ENCODE measurements at regions not wholly inside any gene's neighbourhood (a gene's known extent, or its start where the extent isn't known, plus 50 kb on each side); places are given as distances from the start of the nearest gene placed in this dataset.
"Not testable (repeated sequence)": the region's sequence is repeated elsewhere in the genome, so short reads cannot be mapped to it uniquely, and the experiment has no call there.

- DNase-seq (ENCODE audit: low read depth), result no peak
Observed at GRCh38 chr10:25808372-25808771, 125.7 kb upstream of the MYO3A start.

- DNase-seq (ENCODE audit: low read depth), result no peak
Observed at GRCh38 chr10:25811052-25811685, 122.9 kb upstream of the MYO3A start.

DNA sequence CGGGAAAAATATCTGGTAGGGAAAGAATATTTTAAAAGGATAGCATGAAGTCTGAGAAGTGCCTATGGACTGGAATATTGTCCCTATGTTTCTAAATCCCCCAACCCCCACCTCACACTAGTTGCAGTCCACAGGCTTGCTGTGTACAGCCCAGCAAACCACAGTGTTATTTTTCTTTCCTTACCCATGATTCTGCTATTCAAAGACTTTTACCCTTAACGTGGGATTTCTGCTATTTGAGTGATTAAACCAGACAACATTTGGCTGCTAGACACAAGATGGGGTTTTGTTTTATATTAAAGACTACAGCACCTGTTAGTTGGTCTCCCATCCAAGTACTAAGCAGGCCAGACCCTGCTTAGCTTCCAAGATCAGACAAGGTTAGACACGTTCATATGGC, 120.5 kb upstream of the MYO3A start:
- no peak for DNase-seq (ENCODE audit: low read depth)

DNA sequence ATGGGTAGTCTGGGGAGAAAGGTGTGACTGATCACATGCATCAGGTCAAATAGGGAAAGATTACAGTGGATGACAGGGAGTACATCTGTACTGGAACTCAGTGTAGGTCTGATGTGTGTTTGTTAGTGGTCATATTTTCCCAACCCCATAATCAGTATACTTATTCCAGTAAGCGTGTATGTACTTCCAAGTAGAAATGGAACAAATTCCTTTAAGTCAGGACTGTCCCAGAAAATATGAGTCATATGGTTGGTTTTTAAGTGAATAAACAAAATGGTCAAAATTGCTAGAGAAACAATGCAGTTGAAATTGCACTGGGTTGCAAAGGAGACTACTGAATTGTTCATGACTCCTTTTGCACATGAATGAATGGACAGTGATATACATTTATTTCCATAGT, 118.8 kb upstream of the MYO3A start:
- DNase-seq (ENCODE audit: low read depth), result no peak

GRCh38 chr10:25815999-25816768, 117.8 kb upstream of the MYO3A start:
- no peak for DNase-seq (ENCODE audit: low read depth)

DNA sequence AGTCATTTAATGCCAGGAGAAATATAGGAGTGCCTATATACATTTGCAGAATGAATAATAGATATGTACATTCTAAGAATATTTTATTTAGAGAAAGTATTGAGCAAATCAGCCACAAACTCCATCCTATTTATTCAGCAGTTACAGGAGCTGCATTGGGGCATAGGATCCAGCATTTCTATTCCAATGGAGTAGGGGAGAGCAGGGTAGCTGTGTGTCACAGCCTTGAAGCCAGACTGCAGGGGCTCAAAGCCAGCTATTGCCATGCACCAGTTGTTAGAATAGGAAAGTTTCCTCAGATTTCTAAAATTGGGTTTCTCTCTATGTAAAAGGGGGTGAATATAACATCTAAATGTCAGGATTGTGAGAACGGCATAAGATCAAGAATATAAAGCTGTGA, 116.8 kb upstream of the MYO3A start:
- DNase-seq (ENCODE audit: low read depth), result no peak

- DNase-seq (ENCODE audit: low read depth), result no peak
Observed at GRCh38 chr10:25818751-25819150, 115.3 kb upstream of the MYO3A start.

- DNase-seq (ENCODE audit: low read depth), result no peak
Observed at GRCh38 chr10:25820472-25820871, 113.6 kb upstream of the MYO3A start.

DNA sequence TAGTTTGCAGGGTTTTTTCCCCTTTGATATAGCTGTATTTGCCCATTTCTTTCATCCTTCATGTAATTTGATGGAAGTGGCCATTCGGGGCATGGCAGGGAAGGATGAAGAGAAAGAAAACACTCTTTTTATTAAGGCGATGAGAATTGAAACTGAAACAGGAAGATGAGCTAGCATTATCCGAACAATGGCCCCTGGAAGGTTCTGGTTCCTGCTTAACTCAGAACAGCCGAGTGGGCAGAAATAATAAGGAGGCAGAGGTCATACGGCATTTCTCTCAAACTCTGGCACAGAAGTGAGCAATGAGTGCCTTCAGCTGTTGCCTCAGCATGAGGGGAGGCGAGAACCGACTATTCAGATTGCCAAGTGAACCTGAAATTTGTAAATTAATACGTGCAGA, 113.2 kb upstream of the MYO3A start:
- no peak for DNase-seq (ENCODE audit: low read depth)

DNA sequence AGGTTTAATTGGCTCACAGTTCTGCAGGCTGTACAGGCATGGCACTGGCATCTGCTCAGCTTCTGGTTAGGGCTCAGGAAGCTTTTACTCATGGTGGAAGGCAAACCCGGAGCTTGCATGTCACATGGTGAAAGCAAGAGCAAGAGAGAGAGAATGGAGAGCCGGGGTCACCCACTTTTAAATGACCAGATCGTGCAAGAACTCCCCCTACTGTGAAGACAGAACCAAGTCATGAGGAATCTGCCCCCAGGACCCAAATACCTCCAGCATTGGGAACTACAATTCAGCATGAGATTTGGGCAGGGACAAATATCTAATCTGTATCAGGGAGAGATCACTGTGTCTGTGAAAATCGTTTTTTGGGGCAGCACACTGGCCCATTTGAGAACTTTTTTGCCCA, 110.0 kb upstream of the MYO3A start:
- no peak for DNase-seq (ENCODE audit: low read depth)

DNA sequence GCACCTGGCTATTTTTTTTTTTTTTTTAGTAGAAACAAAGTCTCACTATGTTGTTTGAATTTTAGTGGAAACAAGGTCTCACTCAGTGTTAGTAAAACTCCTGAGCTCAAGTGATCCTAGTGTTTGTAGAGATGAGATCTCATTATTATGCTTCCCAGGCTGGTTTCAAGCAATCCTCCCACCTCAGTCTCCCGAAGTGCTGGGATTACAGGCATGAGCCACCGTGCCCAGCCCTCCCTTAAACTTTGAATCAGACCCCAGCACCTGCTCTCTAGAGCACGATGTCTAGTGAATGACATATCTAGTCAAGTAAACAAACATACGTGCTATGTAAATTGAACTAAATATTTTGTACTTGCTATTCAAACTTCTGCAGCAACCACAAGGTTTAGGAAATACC, 105.6 kb upstream of the MYO3A start:
- DNase-seq (ENCODE audit: low read depth), result no peak

DNA sequence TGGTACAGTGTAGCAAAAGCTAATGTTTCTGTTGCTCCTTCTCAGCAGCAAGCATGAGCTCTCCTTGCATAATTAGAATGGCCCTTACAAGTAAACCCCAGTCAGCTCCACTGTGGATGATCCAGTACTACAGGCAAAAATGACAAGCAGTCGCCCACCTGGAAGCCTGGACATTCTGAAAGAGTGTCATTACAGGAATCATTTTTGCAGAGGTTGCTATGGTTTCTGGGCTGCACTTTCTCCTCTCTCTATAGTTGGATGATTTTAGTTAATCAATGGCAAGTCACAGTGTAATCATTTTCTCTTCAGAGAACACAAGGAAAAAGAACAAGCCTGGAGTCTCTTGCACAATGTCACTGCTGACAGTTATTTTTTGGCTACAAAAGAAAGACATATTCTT, 102.9 kb upstream of the MYO3A start:
- DNase-seq (ENCODE audit: low read depth), result no peak

GRCh38 chr10:25839683-25840082, 94.3 kb upstream of the MYO3A start:
- DNase-seq (ENCODE audit: low read depth), result no peak

GRCh38 chr10:25840875-25841274, 93.2 kb upstream of the MYO3A start:
- not testable (repeated sequence) for DNase-seq (ENCODE audit: low read depth)

- DNase-seq (ENCODE audit: low read depth), result no peak
Observed at GRCh38 chr10:25842146-25842545, 91.9 kb upstream of the MYO3A start.

GRCh38 chr10:25843551-25844170, 90.4 kb upstream of the MYO3A start:
- DNase-seq (ENCODE audit: low read depth), result no peak

- DNase-seq (ENCODE audit: low read depth), result not testable (repeated sequence)
Observed at GRCh38 chr10:25844716-25845115, 89.3 kb upstream of the MYO3A start.

- DNase-seq (ENCODE audit: low read depth), result no peak
Observed at GRCh38 chr10:25849268-25849667, 84.8 kb upstream of the MYO3A start.

DNA sequence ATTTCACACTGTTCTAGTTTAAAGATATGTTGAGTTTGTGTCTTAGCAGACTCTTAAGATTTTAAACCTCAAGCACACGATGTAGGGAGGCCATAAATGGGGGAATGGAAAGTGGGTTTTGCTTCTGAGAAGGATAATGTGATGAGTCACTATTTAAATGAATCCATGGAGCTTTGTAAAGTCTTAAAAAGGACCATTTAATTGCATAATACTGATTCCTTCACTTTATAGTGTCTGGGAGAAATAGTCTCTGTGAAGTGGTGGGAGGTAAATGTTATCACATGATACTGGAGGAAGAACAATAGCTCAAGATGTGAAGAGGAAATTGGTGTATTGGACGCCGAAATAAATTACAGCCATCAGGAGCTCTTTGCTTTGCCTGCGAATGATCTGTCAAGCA, 84.0 kb upstream of the MYO3A start:
- DNase-seq (ENCODE audit: low read depth), result no peak

- DNase-seq (ENCODE audit: low read depth), result no peak
Observed at GRCh38 chr10:25851548-25851947, 82.5 kb upstream of the MYO3A start.

GRCh38 chr10:25852364-25852941, 81.6 kb upstream of the MYO3A start:
- DNase-seq (ENCODE audit: low read depth), result no peak

DNA sequence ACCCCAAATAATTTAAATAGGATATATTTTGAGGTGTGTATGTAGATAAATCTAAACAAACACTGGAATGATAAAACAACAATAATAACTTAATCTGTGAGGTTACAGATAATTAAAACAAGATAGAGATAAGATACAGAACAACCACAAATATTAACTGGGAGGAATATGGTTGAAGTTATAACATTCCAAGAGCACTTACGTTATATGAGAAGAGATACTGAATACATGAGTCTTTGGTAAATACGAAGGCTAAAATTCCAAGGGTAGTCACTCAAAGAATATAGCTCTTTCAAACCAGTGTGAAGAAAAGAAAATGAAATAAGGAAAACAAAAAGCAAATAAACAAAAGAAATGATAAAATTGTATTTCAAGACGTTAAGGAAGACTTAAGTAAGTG, 76.0 kb upstream of the MYO3A start:
- DNase-seq (ENCODE audit: low read depth), result no peak

GRCh38 chr10:25865267-25865666, 68.8 kb upstream of the MYO3A start:
- DNase-seq (ENCODE audit: low read depth), result no peak

Data from stimulated activated CD8-positive, alpha-beta memory T cell treated with anti-CD3 and anti-CD28 coated beads, Interleukin-12 subunit alpha, Interleukin-12 subunit beta, amount 100 ng/mL, for 4 hours (primary cell).